ENCODE measurements at regions not wholly inside any gene's neighbourhood (a gene's known extent, or its start where the extent isn't known, plus 50 kb on each side); places are given as distances from the start of the nearest gene placed in this dataset.

DNA sequence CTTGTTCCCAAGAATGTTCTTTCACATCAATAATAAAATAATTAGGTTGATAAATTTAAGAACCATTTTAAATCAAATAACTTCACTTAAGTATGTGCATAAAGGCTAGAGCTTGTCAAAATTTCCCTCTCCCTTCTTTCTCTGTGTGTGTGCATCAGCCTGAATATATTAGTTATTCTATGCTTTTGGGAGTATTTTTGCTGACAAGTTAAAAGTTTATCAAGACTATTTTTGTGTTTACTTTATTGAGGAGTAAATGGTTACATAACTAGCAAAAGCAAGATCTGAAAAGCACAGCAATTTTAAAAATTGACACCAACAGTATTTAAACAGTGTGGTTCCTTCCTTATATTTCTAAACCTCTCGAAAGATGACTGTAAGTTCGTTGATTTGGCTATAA, 261.7 kb downstream of the ISL1 start:
- H3K4me3 ChIP-seq, result no peak overlapping the region
- no peak overlapping the region for H3K27ac ChIP-seq
- no peaks in the 10 kb centered on the region for H3K27me3 ChIP-seq
- WGBS, 2 donors, result 37 to 47% methylated on average over 2 of the region's 2 CpGs
- no peak for DNase-seq
- no peaks in the 10 kb centered on the region for H3K4me1 ChIP-seq
- H3K9me3 ChIP-seq, result no peaks in the 10 kb centered on the region
- H3K36me3 ChIP-seq (replicated peaks in 1 of 2; ENCODE audit: insufficient read depth in 1 of 2, low read depth in 2 of 2), result no peaks in the 10 kb centered on the region
- intact Hi-C loops (cut with DNase I), result no loop called here
- TF ChIP-seq, protein P1, sequence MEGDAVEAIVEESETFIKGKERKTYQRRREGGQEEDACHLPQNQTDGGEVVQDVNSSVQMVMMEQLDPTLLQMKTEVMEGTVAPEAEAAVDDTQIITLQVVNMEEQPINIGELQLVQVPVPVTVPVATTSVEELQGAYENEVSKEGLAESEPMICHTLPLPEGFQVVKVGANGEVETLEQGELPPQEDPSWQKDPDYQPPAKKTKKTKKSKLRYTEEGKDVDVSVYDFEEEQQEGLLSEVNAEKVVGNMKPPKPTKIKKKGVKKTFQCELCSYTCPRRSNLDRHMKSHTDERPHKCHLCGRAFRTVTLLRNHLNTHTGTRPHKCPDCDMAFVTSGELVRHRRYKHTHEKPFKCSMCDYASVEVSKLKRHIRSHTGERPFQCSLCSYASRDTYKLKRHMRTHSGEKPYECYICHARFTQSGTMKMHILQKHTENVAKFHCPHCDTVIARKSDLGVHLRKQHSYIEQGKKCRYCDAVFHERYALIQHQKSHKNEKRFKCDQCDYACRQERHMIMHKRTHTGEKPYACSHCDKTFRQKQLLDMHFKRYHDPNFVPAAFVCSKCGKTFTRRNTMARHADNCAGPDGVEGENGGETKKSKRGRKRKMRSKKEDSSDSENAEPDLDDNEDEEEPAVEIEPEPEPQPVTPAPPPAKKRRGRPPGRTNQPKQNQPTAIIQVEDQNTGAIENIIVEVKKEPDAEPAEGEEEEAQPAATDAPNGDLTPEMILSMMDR (IDR thresholded peaks at IDR 0.05), result no peak
- no peak for TF ChIP-seq POLR2A (IDR thresholded peaks at IDR 0.05)
- ATAC-seq, result no peak

DNA sequence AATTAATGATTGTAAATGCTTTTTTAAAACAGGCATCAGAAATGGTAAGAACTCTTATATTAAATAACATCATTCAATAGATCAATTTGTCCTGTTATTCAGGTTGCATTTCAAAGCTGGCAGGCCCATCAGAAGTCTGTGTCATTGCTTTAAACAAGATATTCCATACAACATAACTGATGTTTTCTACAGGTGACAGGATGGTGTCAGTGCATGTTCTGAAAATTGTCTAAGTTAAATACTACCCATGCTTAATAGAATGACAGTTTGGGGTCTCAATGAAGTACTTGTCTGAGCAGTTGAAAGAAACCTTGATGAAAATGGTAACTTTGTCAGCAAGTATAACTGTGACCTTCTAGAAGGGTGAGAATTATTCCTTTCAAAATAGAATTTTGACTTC, 263.2 kb downstream of the ISL1 start:
- ATAC-seq, result no peak

DNA sequence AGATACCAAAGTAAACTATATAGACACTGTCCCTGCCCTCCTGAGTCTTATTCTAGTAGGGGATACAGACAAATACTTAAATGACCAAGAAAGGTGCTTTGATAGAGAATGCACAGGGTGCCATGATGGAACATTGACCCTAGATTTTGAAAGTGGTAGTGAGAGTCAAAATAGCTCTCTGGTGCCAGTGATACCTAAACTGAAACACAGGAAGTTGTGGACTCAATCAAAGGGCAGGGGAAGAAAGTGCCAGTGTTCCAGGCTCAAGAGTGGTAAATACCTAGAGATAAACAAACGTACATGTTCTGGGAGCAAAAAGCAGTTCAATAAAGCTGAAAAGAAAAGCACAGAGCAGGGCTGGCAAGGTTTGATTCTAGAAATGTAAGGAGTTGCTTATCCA, 267.6 kb downstream of the ISL1 start:
- no peaks in the 10 kb centered on the region for H3K36me3 ChIP-seq (replicated peaks in 1 of 2; ENCODE audit: insufficient read depth in 1 of 2, low read depth in 2 of 2)
- TF ChIP-seq, protein P1 (IDR thresholded peaks at IDR 0.05), result no peak
- TF ChIP-seq POLR2A (IDR thresholded peaks at IDR 0.05), result no peak
- no peaks in the 10 kb centered on the region for H3K4me1 ChIP-seq
- no peak overlapping the region for H3K4me3 ChIP-seq
- no peak for DNase-seq
- no peak overlapping the region for H3K27ac ChIP-seq
- no peak for ATAC-seq
- H3K27me3 ChIP-seq, result no peaks in the 10 kb centered on the region
- WGBS, 2 donors, result 19 to 42% methylated on average over 1 of the region's 1 CpG
- intact Hi-C loops (cut with DNase I), result no loop called here
- no peaks in the 10 kb centered on the region for H3K9me3 ChIP-seq

More for the DNA sequence above, 263.2 kb downstream of the ISL1 start:
- Histone ChIP-seq H3K9me3 (no peaks in the 10 kb centered on the region), H3K4me3 (no peak overlapping the region), H3K27ac (no peak overlapping the region), H3K36me3 (replicated peaks in 1 of 2; ENCODE audit: insufficient read depth in 1 of 2, low read depth in 2 of 2) (no peaks in the 10 kb centered on the region), H3K4me1 (no peaks in the 10 kb centered on the region), H3K27me3 (no peaks in the 10 kb centered on the region)
- DNase-seq, result no peak
- TF ChIP-seq, protein P1 (IDR thresholded peaks at IDR 0.05), result no peak
- no peak for TF ChIP-seq POLR2A (IDR thresholded peaks at IDR 0.05)
- intact Hi-C loops (cut with DNase I), result no loop called here

DNA sequence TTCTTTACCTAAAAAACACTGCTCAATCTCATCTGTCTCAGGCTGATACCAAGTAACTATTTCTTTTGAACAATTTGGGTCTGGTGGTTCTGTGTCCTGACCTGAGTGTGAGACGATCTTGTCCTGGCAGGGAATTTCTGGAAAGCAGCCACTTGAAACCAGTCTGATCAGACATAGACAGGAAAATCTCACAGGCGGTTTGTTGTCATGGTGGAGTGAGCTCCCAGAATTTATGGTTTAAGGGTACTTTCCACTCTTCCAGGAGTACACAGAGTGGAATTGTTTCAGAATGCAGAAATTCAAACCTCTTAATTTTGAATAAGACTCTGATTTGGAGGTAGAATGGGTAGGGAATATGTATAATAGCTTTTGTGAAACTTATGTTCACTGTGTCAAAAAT, 268.2 kb downstream of the ISL1 start:
- no peak for TF ChIP-seq POLR2A (IDR thresholded peaks at IDR 0.05)
- TF ChIP-seq, protein P1 (IDR thresholded peaks at IDR 0.05), result no peak
- H3K27ac ChIP-seq, result no peak overlapping the region
- intact Hi-C loops (cut with DNase I), result no loop called here
- no peak overlapping the region for H3K4me3 ChIP-seq
- no peaks in the 10 kb centered on the region for H3K36me3 ChIP-seq (replicated peaks in 1 of 2; ENCODE audit: insufficient read depth in 1 of 2, low read depth in 2 of 2)
- H3K4me1 ChIP-seq, result no peaks in the 10 kb centered on the region
- DNase-seq, result no peak
- 23 to 26% methylated on average over 2 of the region's 2 CpGs for WGBS, 2 donors
- ATAC-seq, result no peak
- no peaks in the 10 kb centered on the region for H3K9me3 ChIP-seq
- no peaks in the 10 kb centered on the region for H3K27me3 ChIP-seq

DNA sequence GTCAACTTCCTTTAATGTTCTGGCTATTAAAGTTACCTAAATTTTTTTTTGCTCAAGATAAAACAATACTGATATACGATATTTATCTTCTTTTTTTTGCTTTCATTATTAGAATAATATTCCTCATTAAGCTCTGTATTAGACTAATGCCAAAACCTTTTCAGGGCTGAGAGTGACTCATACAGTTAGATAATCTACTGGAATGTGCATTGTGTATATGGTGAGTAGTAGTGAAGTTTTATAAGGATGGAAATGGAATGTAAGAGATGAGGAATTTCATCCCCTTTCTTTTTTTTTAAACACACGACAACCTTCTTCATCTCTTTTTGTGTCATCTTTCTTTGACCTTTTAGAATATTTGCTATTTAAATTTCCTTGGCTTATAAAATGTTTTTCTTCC, 268.6 kb downstream of the ISL1 start:
- Histone ChIP-seq H3K9me3 (no peaks in the 10 kb centered on the region), H3K4me3 (no peak overlapping the region), H3K4me1 (no peaks in the 10 kb centered on the region), H3K27me3 (no peaks in the 10 kb centered on the region), H3K36me3 (replicated peaks in 1 of 2; ENCODE audit: insufficient read depth in 1 of 2, low read depth in 2 of 2) (no peaks in the 10 kb centered on the region), H3K27ac (no peak overlapping the region)
- intact Hi-C loops (cut with DNase I), result no loop called here
- DNase-seq, result no peak
- WGBS, 2 donors, result 55 to 61% methylated on average over 2 of the region's 2 CpGs
- no peak for TF ChIP-seq POLR2A (IDR thresholded peaks at IDR 0.05)
- TF ChIP-seq, protein P1 (IDR thresholded peaks at IDR 0.05), result no peak
- no peak for ATAC-seq

Measured in body of pancreas (tissue), 4 donors.